ENCODE measurements at regions not wholly inside any gene's neighbourhood (a gene's known extent, or its start where the extent isn't known, plus 50 kb on each side); places are given as distances from the start of the nearest gene placed in this dataset.

DNA sequence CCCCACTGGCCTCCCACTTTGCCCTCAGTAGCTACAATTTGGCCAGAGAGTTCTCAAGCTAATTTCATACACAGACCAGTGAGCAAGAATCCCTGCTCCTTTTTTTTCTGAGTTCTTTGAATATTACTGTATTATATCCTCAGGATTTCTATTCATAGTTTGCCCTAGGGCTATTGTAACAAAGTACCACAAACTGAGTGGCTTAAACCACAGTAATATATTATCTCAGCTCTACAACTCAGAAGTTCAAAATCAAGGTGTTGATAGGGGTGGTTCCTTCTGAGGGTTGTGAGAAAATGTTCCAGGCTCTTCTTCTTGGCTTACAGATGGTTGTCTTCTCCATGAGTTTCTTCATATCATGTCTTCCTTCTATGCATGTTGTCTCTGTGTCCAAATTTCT, 289.4 kb upstream of the ESRRG start:
- no peak for TF ChIP-seq CTCF (IDR thresholded peaks at IDR 0.05; ENCODE audit: low read depth, low read length, missing control alignments)
- no peak overlapping the region for H3K4me3 ChIP-seq (ENCODE audit: low read depth, low read length)
- no peak for DNase-seq (ENCODE audit: low read depth)

DNA sequence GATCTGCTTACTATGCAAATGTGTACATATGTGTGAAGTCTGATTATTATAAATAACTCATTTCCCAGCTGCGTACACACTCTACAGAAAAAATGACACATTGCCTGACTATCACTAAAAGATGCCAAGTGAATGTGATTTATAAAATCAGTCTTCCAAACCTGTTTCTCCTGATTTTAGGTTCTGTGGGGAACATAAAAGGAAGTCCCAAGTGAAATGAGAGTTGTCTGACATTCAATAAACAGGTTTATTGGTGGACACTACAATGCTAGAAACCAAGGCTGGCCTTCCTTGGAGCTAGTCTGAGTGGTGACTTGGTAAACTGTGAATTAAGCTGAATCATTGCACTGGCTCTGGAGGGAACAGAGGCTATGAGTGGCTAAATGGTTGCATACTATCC, 287.9 kb upstream of the ESRRG start:
- DNase-seq (ENCODE audit: low read depth), result no peak
- H3K4me3 ChIP-seq (ENCODE audit: low read depth, low read length), result no peak overlapping the region
- no peak for TF ChIP-seq CTCF (IDR thresholded peaks at IDR 0.05; ENCODE audit: low read depth, low read length, missing control alignments)

DNA sequence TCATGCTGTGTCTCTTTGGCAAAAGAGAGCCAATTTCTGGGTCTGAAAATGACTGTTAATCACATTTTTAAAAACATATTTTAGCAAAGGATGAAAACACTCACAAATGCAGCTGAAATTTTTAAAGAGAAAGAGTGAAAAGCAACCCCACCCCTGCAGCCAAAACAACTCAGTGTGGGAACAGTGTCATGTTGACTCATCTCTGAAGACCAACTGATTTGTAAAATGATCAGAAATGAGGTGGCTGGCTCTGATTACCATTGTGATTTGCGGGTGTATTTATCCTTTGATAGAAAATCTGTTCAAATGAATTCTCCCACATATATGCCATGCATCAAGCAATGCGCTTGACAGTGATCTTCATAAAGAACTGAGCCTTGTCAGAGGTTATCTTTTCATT, 287.0 kb upstream of the ESRRG start:
- no peak overlapping the region for H3K4me3 ChIP-seq (ENCODE audit: low read depth, low read length)
- TF ChIP-seq CTCF (IDR thresholded peaks at IDR 0.05; ENCODE audit: low read depth, low read length, missing control alignments), result no peak
- DNase-seq (ENCODE audit: low read depth), result no peak

GRCh38 chr1:217009376-217009775, 286.1 kb upstream of the ESRRG start:
- no peak for TF ChIP-seq CTCF (IDR thresholded peaks at IDR 0.05; ENCODE audit: low read depth, low read length, missing control alignments)
- DNase-seq (ENCODE audit: low read depth), result no peak
- H3K4me3 ChIP-seq (ENCODE audit: low read depth, low read length), result no peak overlapping the region

DNA sequence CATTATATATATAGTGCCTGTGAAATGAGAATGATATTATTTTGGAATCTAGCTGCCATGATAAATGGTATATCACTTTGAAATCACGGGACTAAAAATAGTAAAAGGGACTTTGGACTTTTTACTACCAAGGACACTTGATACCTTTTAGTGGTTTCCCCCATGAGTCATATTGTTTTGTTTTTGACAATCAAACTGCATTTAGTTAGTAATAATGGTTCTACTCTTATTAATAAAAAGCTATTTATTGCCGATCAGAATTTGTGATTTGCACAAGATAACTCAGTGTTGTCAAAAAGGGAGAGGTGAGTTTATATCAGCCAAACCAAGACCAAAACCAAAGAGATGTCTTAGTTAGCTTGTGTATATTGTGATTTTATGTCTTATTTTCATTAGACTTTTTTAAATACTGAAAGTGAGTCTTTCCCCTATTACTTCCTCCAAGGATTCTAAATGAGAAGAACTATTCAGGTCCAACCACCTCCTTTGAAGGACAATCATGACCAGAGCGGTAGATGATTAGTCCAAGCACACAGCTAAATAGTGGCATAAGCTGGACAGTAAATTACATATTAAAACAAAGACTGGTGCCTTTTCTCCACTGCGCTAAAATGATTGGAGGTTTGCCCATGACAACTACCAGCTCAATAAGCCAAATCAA, 281.7 kb upstream of the ESRRG start:
- no peak overlapping the region for H3K4me3 ChIP-seq (ENCODE audit: low read depth, low read length)
- no peak for DNase-seq (ENCODE audit: low read depth)
- no peak for TF ChIP-seq CTCF (IDR thresholded peaks at IDR 0.05; ENCODE audit: low read depth, low read length, missing control alignments)

- no peak for DNase-seq (ENCODE audit: low read depth)
- no peak for TF ChIP-seq CTCF (IDR thresholded peaks at IDR 0.05; ENCODE audit: low read depth, low read length, missing control alignments)
- H3K4me3 ChIP-seq (ENCODE audit: low read depth, low read length), result no peak overlapping the region
These were observed 280.1 kb upstream of the ESRRG start for GRCh38 chr1:217003355-217003754.

GRCh38 chr1:216997831-216998230, 274.6 kb upstream of the ESRRG start:
- H3K4me3 ChIP-seq (ENCODE audit: low read depth, low read length), result no peak overlapping the region
- no peak for TF ChIP-seq CTCF (IDR thresholded peaks at IDR 0.05; ENCODE audit: low read depth, low read length, missing control alignments)
- DNase-seq (ENCODE audit: low read depth), result no peak

Data from GM12864 (cell line).